ENCODE measurements at regions not wholly inside any gene's neighbourhood (a gene's known extent, or its start where the extent isn't known, plus 50 kb on each side); places are given as distances from the start of the nearest gene placed in this dataset.

DNA sequence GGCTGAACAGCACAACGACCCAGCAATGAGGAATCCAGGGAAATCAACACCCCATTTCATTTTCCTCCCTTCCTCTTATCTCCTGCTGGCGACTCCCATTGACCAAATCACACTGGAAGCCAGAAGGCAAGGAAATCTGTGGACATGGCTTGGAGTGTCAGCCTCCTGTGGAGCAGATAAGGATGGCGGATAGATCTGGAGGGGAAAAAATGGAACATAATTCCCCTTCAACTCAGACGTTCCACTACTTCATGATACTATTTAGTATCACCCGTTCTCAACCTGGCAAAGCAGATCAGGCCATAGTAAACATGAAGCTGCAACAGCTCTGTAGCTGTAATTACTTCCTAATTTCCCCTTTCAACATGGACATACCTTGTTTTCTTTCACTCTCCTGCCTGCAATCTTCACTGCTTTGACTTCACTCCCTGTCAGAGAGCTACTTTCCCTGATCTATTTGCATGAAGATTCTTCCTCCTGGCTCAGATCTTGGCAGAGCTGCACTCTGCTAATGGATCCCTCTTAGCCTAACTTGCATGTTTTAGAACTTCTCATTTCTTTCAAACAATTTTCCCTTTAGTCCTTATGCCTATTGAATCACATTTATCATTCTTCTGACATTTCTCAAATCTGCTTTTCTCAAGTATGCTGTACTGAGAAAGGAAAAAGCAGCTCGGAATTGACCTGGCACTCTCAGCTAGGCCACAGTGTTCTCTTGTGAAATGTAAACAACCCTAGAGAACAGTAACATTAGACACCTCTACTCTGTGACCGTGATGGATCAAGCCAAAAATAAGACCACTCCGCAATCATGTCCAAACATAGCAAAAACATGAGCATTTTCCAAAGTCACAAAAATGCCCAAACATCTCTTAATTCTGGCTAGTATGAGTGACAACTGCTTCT lies 135.1 kb downstream of the ETNK1 start:
- no peak for DNase-seq (ENCODE audit: low read depth)
- no peak overlapping the region for H3K4me3 ChIP-seq (ENCODE audit: low read depth, low read length)

DNA sequence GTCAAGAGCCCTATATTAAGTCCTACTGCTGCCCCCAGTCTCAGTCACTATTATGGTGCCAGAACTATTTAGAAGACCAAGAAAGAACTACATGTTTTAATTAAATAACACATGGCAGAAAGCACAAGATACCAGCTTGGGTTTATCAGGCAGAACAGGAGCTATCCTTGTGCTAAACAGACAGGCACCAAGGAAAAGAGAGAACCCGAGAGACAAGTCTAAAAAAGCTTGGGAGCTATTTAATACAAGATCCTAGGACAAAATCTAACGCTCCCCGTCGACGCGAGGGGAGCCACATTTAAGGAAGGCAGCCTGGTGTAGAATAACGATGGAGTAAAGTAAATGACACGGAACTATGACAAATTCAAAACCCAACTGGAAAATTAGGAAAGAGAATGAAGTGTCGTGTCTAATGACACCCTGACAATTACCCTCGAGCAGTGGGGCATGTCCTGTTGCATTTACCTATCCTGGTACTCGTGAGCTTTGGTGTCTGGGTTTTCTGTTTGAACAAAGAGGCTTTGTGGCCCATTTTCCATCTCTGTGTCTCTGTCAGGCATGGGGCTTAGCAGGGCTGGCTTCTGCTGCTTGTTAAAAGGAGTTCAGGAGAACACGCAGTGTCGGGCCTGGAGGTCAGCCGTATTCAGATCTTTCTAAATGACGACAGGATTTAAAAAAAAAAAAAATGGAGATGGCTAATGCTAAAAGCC lies 140.6 kb downstream of the ETNK1 start:
- no peak for DNase-seq (ENCODE audit: low read depth)
- H3K4me3 ChIP-seq (ENCODE audit: low read depth, low read length): no peak overlapping the region
- H3K36me3 ChIP-seq (ENCODE audit: control insufficient read depth, insufficient read depth, low read length): no peaks in the 10 kb centered on the region
- TF ChIP-seq, protein P1, sequence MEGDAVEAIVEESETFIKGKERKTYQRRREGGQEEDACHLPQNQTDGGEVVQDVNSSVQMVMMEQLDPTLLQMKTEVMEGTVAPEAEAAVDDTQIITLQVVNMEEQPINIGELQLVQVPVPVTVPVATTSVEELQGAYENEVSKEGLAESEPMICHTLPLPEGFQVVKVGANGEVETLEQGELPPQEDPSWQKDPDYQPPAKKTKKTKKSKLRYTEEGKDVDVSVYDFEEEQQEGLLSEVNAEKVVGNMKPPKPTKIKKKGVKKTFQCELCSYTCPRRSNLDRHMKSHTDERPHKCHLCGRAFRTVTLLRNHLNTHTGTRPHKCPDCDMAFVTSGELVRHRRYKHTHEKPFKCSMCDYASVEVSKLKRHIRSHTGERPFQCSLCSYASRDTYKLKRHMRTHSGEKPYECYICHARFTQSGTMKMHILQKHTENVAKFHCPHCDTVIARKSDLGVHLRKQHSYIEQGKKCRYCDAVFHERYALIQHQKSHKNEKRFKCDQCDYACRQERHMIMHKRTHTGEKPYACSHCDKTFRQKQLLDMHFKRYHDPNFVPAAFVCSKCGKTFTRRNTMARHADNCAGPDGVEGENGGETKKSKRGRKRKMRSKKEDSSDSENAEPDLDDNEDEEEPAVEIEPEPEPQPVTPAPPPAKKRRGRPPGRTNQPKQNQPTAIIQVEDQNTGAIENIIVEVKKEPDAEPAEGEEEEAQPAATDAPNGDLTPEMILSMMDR (IDR thresholded peaks at IDR 0.05; ENCODE audit: insufficient read depth, low read length, poor library complexity, severe bottlenecking): no peak
- no peaks in the 10 kb centered on the region for H3K27me3 ChIP-seq (ENCODE audit: control insufficient read depth, insufficient read depth, low read length)

More for the DNA sequence above, 135.1 kb downstream of the ETNK1 start:
- no peaks in the 10 kb centered on the region for H3K27me3 ChIP-seq (ENCODE audit: control insufficient read depth, insufficient read depth, low read length)
- H3K36me3 ChIP-seq (ENCODE audit: control insufficient read depth, insufficient read depth, low read length): no peaks in the 10 kb centered on the region
- TF ChIP-seq, protein P1 (IDR thresholded peaks at IDR 0.05; ENCODE audit: insufficient read depth, low read length, poor library complexity, severe bottlenecking): no peak

DNA sequence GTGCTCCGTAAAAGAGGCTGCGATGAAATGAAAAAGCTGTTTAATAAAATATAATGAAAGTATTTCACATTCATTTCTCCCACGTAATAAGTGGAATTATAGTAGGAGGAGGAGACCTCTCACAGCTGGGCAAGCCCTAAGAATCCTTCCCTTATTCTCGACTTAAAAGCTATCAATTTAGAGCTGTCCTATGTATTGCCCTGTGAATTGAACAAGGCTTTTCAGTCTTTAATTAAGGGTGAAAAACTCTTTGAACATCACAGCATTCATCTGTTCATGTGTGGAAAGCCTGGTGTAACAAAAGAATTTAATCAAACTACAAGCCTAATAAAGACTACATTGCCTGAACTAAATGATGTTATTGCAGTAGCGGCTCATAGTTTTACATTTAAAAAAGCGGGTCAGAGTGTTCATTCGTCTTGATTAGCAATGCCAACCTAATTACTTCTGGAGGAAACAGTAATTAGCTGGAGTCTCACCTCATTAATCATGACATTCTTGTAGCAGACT lies 142.0 kb downstream of the ETNK1 start:
- no peak overlapping the region for H3K4me3 ChIP-seq (ENCODE audit: low read depth, low read length)
- TF ChIP-seq, protein P1 (IDR thresholded peaks at IDR 0.05; ENCODE audit: insufficient read depth, low read length, poor library complexity, severe bottlenecking): no peak
- no peaks in the 10 kb centered on the region for H3K36me3 ChIP-seq (ENCODE audit: control insufficient read depth, insufficient read depth, low read length)
- no peak for DNase-seq (ENCODE audit: low read depth)
- no peaks in the 10 kb centered on the region for H3K27me3 ChIP-seq (ENCODE audit: control insufficient read depth, insufficient read depth, low read length)

DNA sequence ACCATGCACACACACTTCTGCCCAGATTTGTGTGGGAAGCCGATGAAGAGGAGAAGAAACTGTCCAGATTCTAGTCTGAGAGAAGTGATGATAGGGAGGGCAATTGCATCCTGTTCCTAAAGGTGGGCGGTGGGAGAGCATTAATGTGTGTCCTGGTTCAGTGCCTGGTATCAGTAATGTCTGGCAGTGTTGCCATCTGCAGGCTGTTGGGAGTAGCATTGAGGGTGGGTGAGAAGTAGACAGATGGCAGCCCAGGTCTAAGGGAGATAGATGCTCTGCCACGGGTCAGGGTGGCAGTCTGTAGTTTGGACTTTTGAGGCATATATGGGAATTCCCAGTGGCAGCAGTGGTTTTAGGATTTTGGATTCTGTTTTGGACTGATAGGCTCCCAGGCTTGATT lies 156.4 kb downstream of the ETNK1 start:
- H3K36me3 ChIP-seq (ENCODE audit: control insufficient read depth, insufficient read depth, low read length): no peaks in the 10 kb centered on the region
- TF ChIP-seq, protein P1 (IDR thresholded peaks at IDR 0.05; ENCODE audit: insufficient read depth, low read length, poor library complexity, severe bottlenecking): no peak
- H3K27me3 ChIP-seq (ENCODE audit: control insufficient read depth, insufficient read depth, low read length): no peaks in the 10 kb centered on the region
- no peak overlapping the region for H3K4me3 ChIP-seq (ENCODE audit: low read depth, low read length)
- no peak for DNase-seq (ENCODE audit: low read depth)

DNA sequence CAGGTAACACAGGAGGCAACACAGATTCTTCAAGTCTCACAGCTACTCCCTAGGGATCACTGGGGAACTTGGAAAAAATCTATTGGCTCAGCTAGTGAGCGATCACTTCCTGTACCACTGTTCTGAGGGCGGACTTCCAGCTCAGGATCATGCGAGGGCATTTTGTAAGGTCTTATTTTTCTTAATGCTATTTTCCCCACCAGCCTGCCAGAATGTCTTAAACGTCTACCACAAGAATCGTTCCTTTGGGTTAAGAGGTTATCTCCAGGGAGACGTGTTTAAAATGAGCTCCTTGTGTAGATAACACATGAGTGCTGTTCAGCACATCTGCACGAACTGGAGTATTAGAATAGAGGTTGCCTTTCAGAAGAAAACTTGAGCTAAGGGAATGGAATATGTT lies 162.6 kb downstream of the ETNK1 start:
- Histone ChIP-seq H3K4me3 (ENCODE audit: low read depth, low read length) (no peak overlapping the region), H3K27me3 (ENCODE audit: control insufficient read depth, insufficient read depth, low read length) (no peaks in the 10 kb centered on the region), H3K36me3 (ENCODE audit: control insufficient read depth, insufficient read depth, low read length) (no peaks in the 10 kb centered on the region)
- TF ChIP-seq, protein P1 (IDR thresholded peaks at IDR 0.05; ENCODE audit: insufficient read depth, low read length, poor library complexity, severe bottlenecking): no peak
- DNase-seq (ENCODE audit: low read depth): no peak

All from kidney epithelial cell (primary cell).